A549 (cell line): ENCODE measurements at regions not wholly inside any gene's neighbourhood (a gene's known extent, or its start where the extent isn't known, plus 50 kb on each side); places are given as distances from the start of the nearest gene placed in this dataset.

ENCODE experiments used
- BHLHE40 ChIP-seq: IDR thresholded peaks from 2 replicates; pipeline ENCODE4 v1.6.1; 2012; ENCODE audit warnings: low read depth, low read length, inconsistent platforms
- CEBPB ChIP-seq, 2 experiments: fragments of >200 bp in 1 of 2; sonication (Bioruptor Twin) in 1 of 2; formaldehyde crosslinking in 1 of 2; IDR thresholded peaks; 2 replicates each; pipeline ENCODE4 v1.6.1; 2012 to 2016
- EP300 ChIP-seq, 2 experiments: fragments of >200 bp; sonication (Bioruptor Twin); formaldehyde crosslinking; IDR thresholded peaks; 2 replicates in 1 of 2; 3 replicates in 1 of 2; pipeline ENCODE4 v1.6.1; 2016 to 2017
- FOSB ChIP-seq: fragments of 250-450 bp; sonication (Bioruptor Pico); IDR thresholded peaks from 2 replicates; pipeline ENCODE4 v1.5.0; 2020; ENCODE audit warnings: mild to moderate bottlenecking, moderate library complexity
- FOSL2 ChIP-seq, 2 experiments: fragments of 450-650 bp in 1 of 2; fragments of >200 bp in 1 of 2; sonication (Bioruptor Twin) in 1 of 2; formaldehyde crosslinking; IDR thresholded peaks; 2 replicates each; pipeline versions ENCODE4 v1.5.0 to v1.6.1; 2016 to 2020; ENCODE audit warnings: mild to moderate bottlenecking in 1 of 2, moderate library complexity in 1 of 2
- HOXA7 ChIP-seq: fragments of 250-450 bp; sonication (Bioruptor Pico); IDR thresholded peaks from 2 replicates; pipeline ENCODE4 v1.5.0; 2020; ENCODE audit warnings: mild to moderate bottlenecking, moderate library complexity
- JUNB ChIP-seq: fragments of >200 bp; sonication (Bioruptor Twin); formaldehyde crosslinking; IDR thresholded peaks from 2 replicates; pipeline ENCODE4 v1.6.1; 2016
- KDM1A ChIP-seq: fragments of 200-600 bp; sonication (generic); IDR thresholded peaks from 2 replicates; pipeline ENCODE4 v1.6.1; 2016; ENCODE audit warnings: low read depth, mild to moderate bottlenecking
- KDM5A ChIP-seq: fragments of 200-600 bp; sonication (generic); IDR thresholded peaks from 2 replicates; pipeline ENCODE4 v1.6.1; 2016; ENCODE audit warnings: antibody characterized with exemption, mild to moderate bottlenecking
- MAZ ChIP-seq: fragments of 150-350 bp; IDR thresholded peaks from 2 replicates; pipeline ENCODE4 v1.6.1; 2014; ENCODE audit warnings: antibody characterized with exemption, low read depth, low read length, borderline replicate concordance
- POLR2A ChIP-seq: IDR thresholded peaks from 2 replicates; pipeline ENCODE4 v1.6.1; 2012; ENCODE audit warnings: mild to moderate bottlenecking, low read length
- TF ChIP-seq, protein P1 (sequence below): fragments of >200 bp; sonication (Bioruptor Twin); formaldehyde crosslinking; IDR thresholded peaks from 3 replicates; pipeline ENCODE4 v1.5.1; 2016
- TF ChIP-seq, protein P2 (sequence below): fragments of 200-600 bp; sonication (generic); IDR thresholded peaks from 2 replicates; pipeline ENCODE4 v1.6.1; 2016; ENCODE audit warnings: antibody characterized with exemption, mild to moderate bottlenecking, moderate library complexity

DNA sequence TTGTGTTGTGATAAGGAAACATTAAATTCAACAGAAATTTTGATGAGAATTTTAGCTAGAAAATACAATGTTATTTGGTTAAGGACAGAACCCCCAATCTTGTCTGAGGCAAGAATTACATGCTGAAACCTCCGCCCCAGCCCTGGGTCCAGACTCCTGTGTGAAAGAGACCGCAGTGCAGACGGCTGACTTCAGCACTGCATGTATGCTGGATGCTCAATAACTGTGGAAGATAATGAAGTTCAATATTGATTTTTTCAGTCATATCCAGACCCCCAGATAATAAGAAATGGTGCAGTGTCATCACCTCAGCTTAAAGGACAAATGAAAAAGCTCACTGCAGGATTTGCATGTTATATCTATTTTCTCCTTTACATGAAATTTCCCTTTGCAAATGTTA is 188.3 kb upstream of the CNTN4 start:
- TF ChIP-seq JUNB (no peak), EP300 (IDR thresholded peaks at IDR 0.05) (no peak), POLR2A (no peak), FOSB (CRISPR knock-in tag) (no peak), HOXA7 (CRISPR knock-in tag) (no peak), KDM5A (no peak), BHLHE40 (no peak), KDM1A (no peak), MAZ (no peak), FOSL2 (IDR thresholded peaks at IDR 0.05) (no peak), FOSL2 (CRISPR knock-in tag; IDR thresholded peaks at IDR 0.05) (no peak), CEBPB (IDR thresholded peaks at IDR 0.05) (no peak)
- TF ChIP-seq, protein P1, sequence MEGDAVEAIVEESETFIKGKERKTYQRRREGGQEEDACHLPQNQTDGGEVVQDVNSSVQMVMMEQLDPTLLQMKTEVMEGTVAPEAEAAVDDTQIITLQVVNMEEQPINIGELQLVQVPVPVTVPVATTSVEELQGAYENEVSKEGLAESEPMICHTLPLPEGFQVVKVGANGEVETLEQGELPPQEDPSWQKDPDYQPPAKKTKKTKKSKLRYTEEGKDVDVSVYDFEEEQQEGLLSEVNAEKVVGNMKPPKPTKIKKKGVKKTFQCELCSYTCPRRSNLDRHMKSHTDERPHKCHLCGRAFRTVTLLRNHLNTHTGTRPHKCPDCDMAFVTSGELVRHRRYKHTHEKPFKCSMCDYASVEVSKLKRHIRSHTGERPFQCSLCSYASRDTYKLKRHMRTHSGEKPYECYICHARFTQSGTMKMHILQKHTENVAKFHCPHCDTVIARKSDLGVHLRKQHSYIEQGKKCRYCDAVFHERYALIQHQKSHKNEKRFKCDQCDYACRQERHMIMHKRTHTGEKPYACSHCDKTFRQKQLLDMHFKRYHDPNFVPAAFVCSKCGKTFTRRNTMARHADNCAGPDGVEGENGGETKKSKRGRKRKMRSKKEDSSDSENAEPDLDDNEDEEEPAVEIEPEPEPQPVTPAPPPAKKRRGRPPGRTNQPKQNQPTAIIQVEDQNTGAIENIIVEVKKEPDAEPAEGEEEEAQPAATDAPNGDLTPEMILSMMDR = no peak
- TF ChIP-seq, protein P2, sequence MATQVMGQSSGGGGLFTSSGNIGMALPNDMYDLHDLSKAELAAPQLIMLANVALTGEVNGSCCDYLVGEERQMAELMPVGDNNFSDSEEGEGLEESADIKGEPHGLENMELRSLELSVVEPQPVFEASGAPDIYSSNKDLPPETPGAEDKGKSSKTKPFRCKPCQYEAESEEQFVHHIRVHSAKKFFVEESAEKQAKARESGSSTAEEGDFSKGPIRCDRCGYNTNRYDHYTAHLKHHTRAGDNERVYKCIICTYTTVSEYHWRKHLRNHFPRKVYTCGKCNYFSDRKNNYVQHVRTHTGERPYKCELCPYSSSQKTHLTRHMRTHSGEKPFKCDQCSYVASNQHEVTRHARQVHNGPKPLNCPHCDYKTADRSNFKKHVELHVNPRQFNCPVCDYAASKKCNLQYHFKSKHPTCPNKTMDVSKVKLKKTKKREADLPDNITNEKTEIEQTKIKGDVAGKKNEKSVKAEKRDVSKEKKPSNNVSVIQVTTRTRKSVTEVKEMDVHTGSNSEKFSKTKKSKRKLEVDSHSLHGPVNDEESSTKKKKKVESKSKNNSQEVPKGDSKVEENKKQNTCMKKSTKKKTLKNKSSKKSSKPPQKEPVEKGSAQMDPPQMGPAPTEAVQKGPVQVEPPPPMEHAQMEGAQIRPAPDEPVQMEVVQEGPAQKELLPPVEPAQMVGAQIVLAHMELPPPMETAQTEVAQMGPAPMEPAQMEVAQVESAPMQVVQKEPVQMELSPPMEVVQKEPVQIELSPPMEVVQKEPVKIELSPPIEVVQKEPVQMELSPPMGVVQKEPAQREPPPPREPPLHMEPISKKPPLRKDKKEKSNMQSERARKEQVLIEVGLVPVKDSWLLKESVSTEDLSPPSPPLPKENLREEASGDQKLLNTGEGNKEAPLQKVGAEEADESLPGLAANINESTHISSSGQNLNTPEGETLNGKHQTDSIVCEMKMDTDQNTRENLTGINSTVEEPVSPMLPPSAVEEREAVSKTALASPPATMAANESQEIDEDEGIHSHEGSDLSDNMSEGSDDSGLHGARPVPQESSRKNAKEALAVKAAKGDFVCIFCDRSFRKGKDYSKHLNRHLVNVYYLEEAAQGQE = no peak
